GM23248 (cell line): ENCODE measurements at regions not wholly inside any gene's neighbourhood (a gene's known extent, or its start where the extent isn't known, plus 50 kb on each side); places are given as distances from the start of the nearest gene placed in this dataset.

Experiments
- EZH2 ChIP-seq: fragments of 200-600 bp; sonication (generic); IDR thresholded peaks from 2 replicates; pipeline ENCODE4 v1.6.1; 2018; ENCODE audit warnings: antibody characterized with exemption, mild to moderate bottlenecking; ENCODE audit not compliant: insufficient read depth, poor library complexity, severe bottlenecking
- EZH2phosphoT487 ChIP-seq: fragments of 200-600 bp; sonication (generic); IDR thresholded peaks from 2 replicates; pipeline ENCODE4 v1.6.1; 2018; ENCODE audit warnings: antibody characterized with exemption, moderate library complexity, mild to moderate bottlenecking, low read depth; ENCODE audit not compliant: insufficient read depth

DNA sequence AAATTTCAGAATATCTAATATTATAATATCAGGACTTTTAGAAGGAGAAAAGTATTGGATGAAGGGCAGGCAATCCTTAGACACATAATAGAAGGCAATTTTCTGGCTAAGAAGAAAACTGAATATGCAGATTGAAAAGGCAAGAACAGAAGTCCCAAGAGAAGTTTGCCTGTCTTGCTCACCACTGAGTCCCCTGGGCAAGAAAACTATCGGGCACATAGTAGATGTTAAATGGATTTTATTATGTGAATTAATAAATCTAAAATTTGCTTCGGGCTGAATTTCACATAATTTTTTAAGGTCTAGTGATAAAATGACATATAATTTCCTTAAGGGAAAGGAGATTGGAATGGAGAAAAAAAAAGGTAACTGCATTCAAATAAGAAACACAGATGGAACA is 380.9 kb upstream of the GRM3 start:
- TF ChIP-seq EZH2 (no peak), EZH2phosphoT487 (no peak)
